GM23248 (cell line): ENCODE measurements at regions not wholly inside any gene's neighbourhood (a gene's known extent, or its start where the extent isn't known, plus 50 kb on each side); places are given as distances from the start of the nearest gene placed in this dataset.

Source experiments
- DNase-seq: peaks from one replicate; pipeline ENCODE4 v3.0.0-alpha.2; 2015
- H2AFZ ChIP-seq: fragments of 200-600 bp; sonication (generic); 2 replicates; pipeline ENCODE4 v1.6.1; 2016; ENCODE audit warnings: antibody characterized with exemption
- H3F3A ChIP-seq: fragments of 200-600 bp; sonication (generic); 2 replicates; pipeline ENCODE4 v1.6.1; 2016; ENCODE audit warnings: mild to moderate bottlenecking, antibody characterized with exemption, mixed run types; ENCODE audit not compliant: insufficient read depth
- H3K27ac ChIP-seq: fragments of 200-600 bp; sonication (generic); 2 replicates; pipeline ENCODE4 v1.5.1; 2016; ENCODE audit warnings: mild to moderate bottlenecking
- H3K27me3 ChIP-seq: fragments of 200-600 bp; sonication (generic); replicated peaks from 2 replicates; pipeline ENCODE4 v1.6.1; 2016; ENCODE audit warnings: mild to moderate bottlenecking; ENCODE audit not compliant: insufficient read depth
- H3K36me3 ChIP-seq: fragments of 200-600 bp; sonication (generic); 2 replicates; pipeline ENCODE4 v1.6.1; 2016; ENCODE audit warnings: low read depth, mild to moderate bottlenecking
- H3K4me1 ChIP-seq: fragments of 200-600 bp; sonication (generic); 2 replicates; pipeline ENCODE4 v1.6.1; 2016; ENCODE audit warnings: mild to moderate bottlenecking; ENCODE audit not compliant: insufficient read depth
- H3K4me2 ChIP-seq: fragments of 200-600 bp; sonication (generic); one replicate; pipeline ENCODE4 v1.6.1; 2016; ENCODE audit warnings: mild to moderate bottlenecking; ENCODE audit not compliant: unreplicated experiment
- H3K4me3 ChIP-seq: fragments of 200-600 bp; sonication (generic); 2 replicates; pipeline ENCODE4 v1.5.1; 2016; ENCODE audit warnings: mild to moderate bottlenecking
- H3K79me2 ChIP-seq: fragments of 200-600 bp; sonication (generic); 2 replicates; pipeline ENCODE4 v1.6.1; 2016; ENCODE audit warnings: mild to moderate bottlenecking; ENCODE audit not compliant: insufficient read depth
- H3K9ac ChIP-seq: fragments of 200-600 bp; sonication (generic); 2 replicates; pipeline ENCODE4 v1.6.1; 2016; ENCODE audit warnings: mild to moderate bottlenecking
- H3K9me2 ChIP-seq: fragments of 200-600 bp; sonication (generic); 2 replicates; pipeline ENCODE4 v1.6.1; 2016; ENCODE audit warnings: mixed run types, mild to moderate bottlenecking, moderate library complexity; ENCODE audit not compliant: insufficient read depth
- H3K9me3 ChIP-seq: fragments of 200-600 bp; sonication (generic); one replicate; pipeline ENCODE4 v1.6.1; 2017; ENCODE audit warnings: low read depth
- H4K20me1 ChIP-seq: fragments of 200-600 bp; sonication (generic); 2 replicates; pipeline ENCODE4 v1.6.0; 2016; ENCODE audit not compliant: insufficient read depth
- EZH2 ChIP-seq: fragments of 200-600 bp; sonication (generic); IDR thresholded peaks from 2 replicates; pipeline ENCODE4 v1.6.1; 2018; ENCODE audit warnings: antibody characterized with exemption, mild to moderate bottlenecking; ENCODE audit not compliant: insufficient read depth, poor library complexity, severe bottlenecking
- EZH2phosphoT487 ChIP-seq: fragments of 200-600 bp; sonication (generic); IDR thresholded peaks from 2 replicates; pipeline ENCODE4 v1.6.1; 2018; ENCODE audit warnings: antibody characterized with exemption, moderate library complexity, mild to moderate bottlenecking, low read depth; ENCODE audit not compliant: insufficient read depth
- WGBS, 2 experiments: methylation state at CpG; one replicate each; pipeline ENCODE4 v1.1.6; 2015 to 2017; ENCODE audit warnings: low lambda C conversion rate in 2 of 2, low coverage in 1 of 2; ENCODE audit errors: missing lambda C conversion rate in 2 of 2; 5-methylcytosine and 5-hydroxymethylcytosine counted together
- in situ Hi-C: fragments of 300-500 bp; cut with MboI; formaldehyde crosslinking; loops from 2 replicates; pipeline ENCODE4 v1.15.0; 2020

DNA sequence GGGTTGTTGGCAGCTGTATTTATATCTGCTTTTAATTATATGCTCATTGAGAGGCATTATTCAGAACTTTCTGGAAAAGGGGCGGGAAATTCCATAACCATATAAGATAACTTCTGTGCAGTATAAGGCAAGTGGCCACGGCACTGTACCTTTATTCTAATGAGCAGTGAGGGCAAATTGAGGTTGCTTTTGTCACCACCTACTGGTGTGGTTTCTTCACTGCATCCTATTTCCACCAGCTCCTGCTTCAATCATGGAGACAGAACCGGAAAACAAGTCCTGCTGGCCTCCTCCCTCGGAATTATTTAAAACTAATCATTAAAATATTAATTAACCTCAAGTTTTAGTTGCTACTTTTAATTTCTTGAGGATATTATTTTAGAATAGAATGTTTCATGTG, 759.4 kb downstream of the CBLN2 start:
- in situ Hi-C loops: no loop called here
- no peak overlapping the region for H3K4me3 ChIP-seq
- H2AFZ ChIP-seq: no peak overlapping the region
- H3K36me3 ChIP-seq: no peaks in the 10 kb centered on the region
- 32 to 39% methylated on average over 4 of the region's 4 CpGs for WGBS, 2 experiments
- H3K27me3 ChIP-seq: no peaks in the 10 kb centered on the region
- H3K9ac ChIP-seq: no peak overlapping the region
- no peaks in the 10 kb centered on the region for H3K9me2 ChIP-seq
- no peaks in the 10 kb centered on the region for H3F3A ChIP-seq
- TF ChIP-seq EZH2phosphoT487: no peak
- TF ChIP-seq EZH2: no peak
- no peaks in the 10 kb centered on the region for H3K4me1 ChIP-seq
- H3K79me2 ChIP-seq: no peaks in the 10 kb centered on the region
- H3K9me3 ChIP-seq: no peaks in the 10 kb centered on the region
- peak; percentile 6 for DNase-seq
- H4K20me1 ChIP-seq: no peaks in the 10 kb centered on the region
- no peak overlapping the region for H3K27ac ChIP-seq
- no peak overlapping the region for H3K4me2 ChIP-seq

DNA sequence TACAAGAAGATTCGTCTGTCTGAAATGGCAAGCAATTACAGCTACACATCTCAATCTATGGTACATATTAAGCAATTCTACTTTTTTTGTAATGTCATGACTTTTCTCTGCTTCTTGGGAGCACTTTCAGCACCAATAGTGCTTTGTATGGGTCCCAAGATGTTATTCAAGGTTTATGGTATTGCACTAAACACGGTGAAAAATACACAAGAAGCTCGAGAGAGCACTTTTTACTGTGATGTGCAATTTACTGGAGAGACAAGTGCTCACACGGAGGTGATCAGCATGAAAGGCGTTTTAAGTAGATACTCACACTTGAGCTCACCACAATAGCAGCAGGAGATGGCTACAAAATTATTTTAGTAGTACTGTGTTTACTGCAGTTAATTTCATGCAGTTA, 783.6 kb downstream of the CBLN2 start:
- in situ Hi-C loops: no loop called here
- DNase-seq: no peak
- Histone ChIP-seq H2AFZ (no peak overlapping the region), H3K4me3 (no peak overlapping the region), H3K36me3 (no peaks in the 10 kb centered on the region), H3K4me2 (no peak overlapping the region), H3K9me3 (peaks cover 5% of the 10 kb centered on the region), H3K27me3 (no peaks in the 10 kb centered on the region), H3K27ac (no peak overlapping the region), H3K9ac (no peak overlapping the region), H3K9me2 (no peaks in the 10 kb centered on the region), H3K79me2 (no peaks in the 10 kb centered on the region), H3K4me1 (no peaks in the 10 kb centered on the region), H4K20me1 (no peaks in the 10 kb centered on the region), H3F3A (no peaks in the 10 kb centered on the region)
- 23 to 26% methylated on average over 5 of the region's 5 CpGs for WGBS, 2 experiments
- no peak for TF ChIP-seq EZH2
- no peak for TF ChIP-seq EZH2phosphoT487

DNA sequence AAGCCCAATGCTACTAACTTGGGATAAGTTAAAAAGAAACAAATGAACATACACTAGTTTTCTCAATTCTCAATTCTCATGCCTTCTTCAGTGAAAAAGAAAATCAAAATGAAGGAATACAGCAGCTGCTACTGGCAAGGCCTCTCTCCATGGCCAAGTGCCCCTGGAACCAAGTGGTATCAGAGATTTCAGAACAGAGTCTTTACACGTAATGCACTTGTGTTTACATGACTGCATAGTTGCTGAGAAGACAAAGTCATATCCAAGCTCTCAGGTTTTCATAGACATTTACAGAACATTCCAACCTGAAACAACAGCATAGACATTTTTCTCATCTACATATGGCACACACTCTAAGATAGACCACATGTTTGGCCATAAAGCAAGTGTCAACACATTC, 789.9 kb downstream of the CBLN2 start:
- no peaks in the 10 kb centered on the region for H3K79me2 ChIP-seq
- no peaks in the 10 kb centered on the region for H4K20me1 ChIP-seq
- no peaks in the 10 kb centered on the region for H3K9me2 ChIP-seq
- 6% methylated on average over 1 of the region's 1 CpG for WGBS, 2 experiments
- H3F3A ChIP-seq: no peaks in the 10 kb centered on the region
- no peaks in the 10 kb centered on the region for H3K4me1 ChIP-seq
- no peaks in the 10 kb centered on the region for H3K27me3 ChIP-seq
- no peaks in the 10 kb centered on the region for H3K9me3 ChIP-seq
- no peak overlapping the region for H3K9ac ChIP-seq
- no peak overlapping the region for H3K4me2 ChIP-seq
- TF ChIP-seq EZH2phosphoT487 (no peak), EZH2 (no peak)
- no peaks in the 10 kb centered on the region for H3K36me3 ChIP-seq
- no peak overlapping the region for H3K4me3 ChIP-seq
- no peak for DNase-seq
- H3K27ac ChIP-seq: no peak overlapping the region
- in situ Hi-C loops: no loop called here
- no peak overlapping the region for H2AFZ ChIP-seq

DNA sequence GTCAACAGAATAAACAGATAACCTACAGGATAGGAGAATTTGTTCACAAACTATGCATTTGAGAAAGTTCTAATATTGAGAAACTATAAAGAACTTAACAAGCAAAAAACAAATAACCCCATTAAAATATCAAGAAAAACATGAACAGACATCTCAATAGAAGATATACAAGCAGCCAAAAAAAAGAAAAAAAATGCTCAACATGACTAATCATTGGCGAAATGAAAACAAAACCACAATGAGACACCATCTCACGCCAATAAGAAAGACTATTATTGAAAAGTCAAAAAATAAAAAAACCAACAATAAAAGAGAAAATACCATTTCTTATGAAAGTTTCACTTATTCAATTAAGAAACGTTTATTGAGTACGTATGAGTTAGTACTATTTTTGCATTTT, 800.5 kb downstream of the CBLN2 start:
- Histone ChIP-seq H3K79me2 (no peaks in the 10 kb centered on the region), H3F3A (no peaks in the 10 kb centered on the region), H2AFZ (no peak overlapping the region), H3K4me2 (no peak overlapping the region), H3K4me1 (no peaks in the 10 kb centered on the region), H3K27me3 (no peaks in the 10 kb centered on the region), H3K36me3 (no peaks in the 10 kb centered on the region), H3K9me2 (no peaks in the 10 kb centered on the region), H3K27ac (no peak overlapping the region), H4K20me1 (no peaks in the 10 kb centered on the region), H3K9me3 (peaks cover 11% of the 10 kb centered on the region), H3K9ac (no peak overlapping the region), H3K4me3 (no peak overlapping the region)
- DNase-seq: no peak
- 41 to 59% methylated on average over 4 of the region's 4 CpGs for WGBS, 2 experiments
- in situ Hi-C loops: no loop called here
- TF ChIP-seq EZH2: no peak
- TF ChIP-seq EZH2phosphoT487: no peak

DNA sequence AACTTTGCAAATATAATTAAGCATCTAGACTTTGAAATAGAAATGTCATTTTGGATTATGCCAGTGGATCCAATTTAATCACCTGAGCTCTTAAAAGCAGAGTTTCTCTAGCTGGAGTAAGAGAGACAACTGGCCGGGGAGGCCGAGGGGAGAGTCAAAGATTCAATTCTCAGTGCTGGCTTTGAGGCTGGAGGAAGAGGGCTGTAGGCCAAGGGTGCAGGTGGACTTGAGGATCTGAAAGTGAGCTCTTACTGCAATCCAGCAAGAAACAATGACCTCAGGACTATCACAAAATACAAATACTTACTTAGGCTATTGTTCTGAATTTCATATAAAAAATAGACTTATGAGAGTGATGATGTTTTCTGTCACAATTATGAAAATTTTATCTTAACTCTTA, 814.5 kb downstream of the CBLN2 start:
- Histone ChIP-seq H3K9ac (no peak overlapping the region), H3K4me1 (no peaks in the 10 kb centered on the region), H3K79me2 (no peaks in the 10 kb centered on the region), H3K9me2 (no peaks in the 10 kb centered on the region), H3K27me3 (no peaks in the 10 kb centered on the region), H3K36me3 (no peaks in the 10 kb centered on the region), H2AFZ (no peak overlapping the region), H3K9me3 (peaks cover 3% of the 10 kb centered on the region), H3K4me2 (no peak overlapping the region), H4K20me1 (no peaks in the 10 kb centered on the region), H3K4me3 (no peak overlapping the region), H3K27ac (no peak overlapping the region), H3F3A (no peaks in the 10 kb centered on the region)
- no peak for TF ChIP-seq EZH2
- no peak for TF ChIP-seq EZH2phosphoT487
- WGBS, 2 experiments: 33 to 48% methylated on average over 2 of the region's 2 CpGs
- in situ Hi-C loops: no loop called here
- DNase-seq: no peak
